SK-N-SH (cell line): ENCODE measurements at regions not wholly inside any gene's neighbourhood (a gene's known extent, or its start where the extent isn't known, plus 50 kb on each side); places are given as distances from the start of the nearest gene placed in this dataset.

Experiments used
- EP300 ChIP-seq, 2 experiments: IDR thresholded peaks; 2 replicates each; pipeline versions ENCODE4 v1.4.0 to v1.6.1; 2012; ENCODE audit warnings: borderline replicate concordance in 1 of 2, low read depth in 1 of 2, low read length in 1 of 2
- EZH2phosphoT487 ChIP-seq: fragments of 200-600 bp; sonication (generic); IDR thresholded peaks from 2 replicates; pipeline ENCODE4 v1.6.1; 2017; ENCODE audit warnings: low read depth, mixed run types, mild to moderate bottlenecking, antibody characterized with exemption, moderate library complexity, borderline replicate concordance
- GABPA ChIP-seq: IDR thresholded peaks from 2 replicates; pipeline ENCODE4 v1.4.0; 2012; ENCODE audit warnings: low read depth, mild to moderate bottlenecking
- JUND ChIP-seq: IDR thresholded peaks from 2 replicates; pipeline ENCODE4 v1.4.0; 2012
- MXI1 ChIP-seq: IDR thresholded peaks from 2 replicates; pipeline ENCODE4 v1.6.1; 2012; ENCODE audit warnings: mild to moderate bottlenecking, low read depth, low read length, improper control_type of control experiment
- POLR2AphosphoS5 ChIP-seq: IDR thresholded peaks from 2 replicates; pipeline ENCODE4 v1.6.1; 2012; ENCODE audit warnings: low read depth, low read length
- RAD21 ChIP-seq: IDR thresholded peaks from 2 replicates; pipeline ENCODE4 v1.6.1; 2012; ENCODE audit warnings: mild to moderate bottlenecking, low read length
- SMC3 ChIP-seq: IDR thresholded peaks from 2 replicates; pipeline ENCODE4 v1.6.1; 2012; ENCODE audit warnings: low read depth, low read length, improper control_type of control experiment
- TF ChIP-seq, protein P1 (sequence below): IDR thresholded peaks from 2 replicates; pipeline ENCODE4 v1.6.1; 2012; ENCODE audit warnings: mild to moderate bottlenecking, low read depth, low read length, moderate library complexity
- TF ChIP-seq, protein P2 (sequence below): fragments of 200-600 bp; sonication (generic); IDR thresholded peaks from 2 replicates; pipeline ENCODE4 v1.6.1; 2017; ENCODE audit warnings: antibody characterized with exemption, mild to moderate bottlenecking, moderate library complexity
- TF ChIP-seq, protein P3 (sequence below): fragments of 150-350 bp; IDR thresholded peaks from 2 replicates; pipeline ENCODE4 v1.6.1; 2017; ENCODE audit warnings: antibody characterized with exemption, low read length, low read depth, borderline replicate concordance
- TF ChIP-seq, protein P4 (sequence below): IDR thresholded peaks from 2 replicates; pipeline ENCODE4 v1.4.0; 2012; ENCODE audit warnings: low read depth, borderline replicate concordance
- TF ChIP-seq, protein P5 (sequence below): IDR thresholded peaks from 2 replicates; pipeline ENCODE4 v1.4.0; 2012; ENCODE audit warnings: low read depth

DNA sequence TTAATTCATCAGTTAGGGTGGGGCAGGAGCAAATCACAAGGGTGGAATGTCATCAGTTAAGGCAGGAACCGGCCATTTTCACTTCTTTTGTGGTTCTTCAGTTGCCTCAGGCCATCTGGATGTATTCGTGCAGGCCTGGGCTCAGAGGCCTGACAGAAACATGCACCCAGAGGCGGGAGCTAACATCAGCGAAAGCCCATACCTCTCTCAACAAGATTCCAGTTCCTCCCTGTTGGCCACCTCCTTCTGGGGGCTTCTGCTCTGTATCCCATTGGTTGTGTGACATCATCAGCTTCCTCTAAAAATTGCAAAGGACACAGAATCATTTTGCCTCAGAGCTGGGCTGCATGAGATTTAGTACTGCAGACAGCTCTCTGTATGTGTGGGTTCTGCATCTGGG, 134.3 kb downstream of the ZNF664 start:
- TF ChIP-seq, protein P1, sequence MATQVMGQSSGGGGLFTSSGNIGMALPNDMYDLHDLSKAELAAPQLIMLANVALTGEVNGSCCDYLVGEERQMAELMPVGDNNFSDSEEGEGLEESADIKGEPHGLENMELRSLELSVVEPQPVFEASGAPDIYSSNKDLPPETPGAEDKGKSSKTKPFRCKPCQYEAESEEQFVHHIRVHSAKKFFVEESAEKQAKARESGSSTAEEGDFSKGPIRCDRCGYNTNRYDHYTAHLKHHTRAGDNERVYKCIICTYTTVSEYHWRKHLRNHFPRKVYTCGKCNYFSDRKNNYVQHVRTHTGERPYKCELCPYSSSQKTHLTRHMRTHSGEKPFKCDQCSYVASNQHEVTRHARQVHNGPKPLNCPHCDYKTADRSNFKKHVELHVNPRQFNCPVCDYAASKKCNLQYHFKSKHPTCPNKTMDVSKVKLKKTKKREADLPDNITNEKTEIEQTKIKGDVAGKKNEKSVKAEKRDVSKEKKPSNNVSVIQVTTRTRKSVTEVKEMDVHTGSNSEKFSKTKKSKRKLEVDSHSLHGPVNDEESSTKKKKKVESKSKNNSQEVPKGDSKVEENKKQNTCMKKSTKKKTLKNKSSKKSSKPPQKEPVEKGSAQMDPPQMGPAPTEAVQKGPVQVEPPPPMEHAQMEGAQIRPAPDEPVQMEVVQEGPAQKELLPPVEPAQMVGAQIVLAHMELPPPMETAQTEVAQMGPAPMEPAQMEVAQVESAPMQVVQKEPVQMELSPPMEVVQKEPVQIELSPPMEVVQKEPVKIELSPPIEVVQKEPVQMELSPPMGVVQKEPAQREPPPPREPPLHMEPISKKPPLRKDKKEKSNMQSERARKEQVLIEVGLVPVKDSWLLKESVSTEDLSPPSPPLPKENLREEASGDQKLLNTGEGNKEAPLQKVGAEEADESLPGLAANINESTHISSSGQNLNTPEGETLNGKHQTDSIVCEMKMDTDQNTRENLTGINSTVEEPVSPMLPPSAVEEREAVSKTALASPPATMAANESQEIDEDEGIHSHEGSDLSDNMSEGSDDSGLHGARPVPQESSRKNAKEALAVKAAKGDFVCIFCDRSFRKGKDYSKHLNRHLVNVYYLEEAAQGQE = no peak
- TF ChIP-seq, protein P2, sequence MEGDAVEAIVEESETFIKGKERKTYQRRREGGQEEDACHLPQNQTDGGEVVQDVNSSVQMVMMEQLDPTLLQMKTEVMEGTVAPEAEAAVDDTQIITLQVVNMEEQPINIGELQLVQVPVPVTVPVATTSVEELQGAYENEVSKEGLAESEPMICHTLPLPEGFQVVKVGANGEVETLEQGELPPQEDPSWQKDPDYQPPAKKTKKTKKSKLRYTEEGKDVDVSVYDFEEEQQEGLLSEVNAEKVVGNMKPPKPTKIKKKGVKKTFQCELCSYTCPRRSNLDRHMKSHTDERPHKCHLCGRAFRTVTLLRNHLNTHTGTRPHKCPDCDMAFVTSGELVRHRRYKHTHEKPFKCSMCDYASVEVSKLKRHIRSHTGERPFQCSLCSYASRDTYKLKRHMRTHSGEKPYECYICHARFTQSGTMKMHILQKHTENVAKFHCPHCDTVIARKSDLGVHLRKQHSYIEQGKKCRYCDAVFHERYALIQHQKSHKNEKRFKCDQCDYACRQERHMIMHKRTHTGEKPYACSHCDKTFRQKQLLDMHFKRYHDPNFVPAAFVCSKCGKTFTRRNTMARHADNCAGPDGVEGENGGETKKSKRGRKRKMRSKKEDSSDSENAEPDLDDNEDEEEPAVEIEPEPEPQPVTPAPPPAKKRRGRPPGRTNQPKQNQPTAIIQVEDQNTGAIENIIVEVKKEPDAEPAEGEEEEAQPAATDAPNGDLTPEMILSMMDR = no peak
- TF ChIP-seq, protein P3, sequence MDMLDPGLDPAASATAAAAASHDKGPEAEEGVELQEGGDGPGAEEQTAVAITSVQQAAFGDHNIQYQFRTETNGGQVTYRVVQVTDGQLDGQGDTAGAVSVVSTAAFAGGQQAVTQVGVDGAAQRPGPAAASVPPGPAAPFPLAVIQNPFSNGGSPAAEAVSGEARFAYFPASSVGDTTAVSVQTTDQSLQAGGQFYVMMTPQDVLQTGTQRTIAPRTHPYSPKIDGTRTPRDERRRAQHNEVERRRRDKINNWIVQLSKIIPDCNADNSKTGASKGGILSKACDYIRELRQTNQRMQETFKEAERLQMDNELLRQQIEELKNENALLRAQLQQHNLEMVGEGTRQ = no peak
- TF ChIP-seq, protein P4, sequence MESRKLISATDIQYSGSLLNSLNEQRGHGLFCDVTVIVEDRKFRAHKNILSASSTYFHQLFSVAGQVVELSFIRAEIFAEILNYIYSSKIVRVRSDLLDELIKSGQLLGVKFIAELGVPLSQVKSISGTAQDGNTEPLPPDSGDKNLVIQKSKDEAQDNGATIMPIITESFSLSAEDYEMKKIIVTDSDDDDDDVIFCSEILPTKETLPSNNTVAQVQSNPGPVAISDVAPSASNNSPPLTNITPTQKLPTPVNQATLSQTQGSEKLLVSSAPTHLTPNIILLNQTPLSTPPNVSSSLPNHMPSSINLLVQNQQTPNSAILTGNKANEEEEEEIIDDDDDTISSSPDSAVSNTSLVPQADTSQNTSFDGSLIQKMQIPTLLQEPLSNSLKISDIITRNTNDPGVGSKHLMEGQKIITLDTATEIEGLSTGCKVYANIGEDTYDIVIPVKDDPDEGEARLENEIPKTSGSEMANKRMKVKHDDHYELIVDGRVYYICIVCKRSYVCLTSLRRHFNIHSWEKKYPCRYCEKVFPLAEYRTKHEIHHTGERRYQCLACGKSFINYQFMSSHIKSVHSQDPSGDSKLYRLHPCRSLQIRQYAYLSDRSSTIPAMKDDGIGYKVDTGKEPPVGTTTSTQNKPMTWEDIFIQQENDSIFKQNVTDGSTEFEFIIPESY = no peak
- TF ChIP-seq EZH2phosphoT487 (no peak), EP300 (IDR thresholded peaks at IDR 0.05; ENCODE audit: borderline replicate concordance in 1 of 2, low read depth in 1 of 2, low read length in 1 of 2) (no peak), SMC3 (no peak), MXI1 (no peak), GABPA (no peak), POLR2AphosphoS5 (no peak), RAD21 (no peak), JUND (no peak)
- TF ChIP-seq, protein P5, sequence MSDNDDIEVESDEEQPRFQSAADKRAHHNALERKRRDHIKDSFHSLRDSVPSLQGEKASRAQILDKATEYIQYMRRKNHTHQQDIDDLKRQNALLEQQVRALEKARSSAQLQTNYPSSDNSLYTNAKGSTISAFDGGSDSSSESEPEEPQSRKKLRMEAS = no peak
